NCI-H2029 treated with DMSO at 0.1 percent for 48 hours (cell line): ENCODE measurements at regions not wholly inside any gene's neighbourhood (a gene's known extent, or its start where the extent isn't known, plus 50 kb on each side); places are given as distances from the start of the nearest gene placed in this dataset.

ENCODE experiments used
- DNase-seq: peaks from one replicate; lab custom pipeline; 2025; lab: John Stamatoyannopoulos, UW

DNA sequence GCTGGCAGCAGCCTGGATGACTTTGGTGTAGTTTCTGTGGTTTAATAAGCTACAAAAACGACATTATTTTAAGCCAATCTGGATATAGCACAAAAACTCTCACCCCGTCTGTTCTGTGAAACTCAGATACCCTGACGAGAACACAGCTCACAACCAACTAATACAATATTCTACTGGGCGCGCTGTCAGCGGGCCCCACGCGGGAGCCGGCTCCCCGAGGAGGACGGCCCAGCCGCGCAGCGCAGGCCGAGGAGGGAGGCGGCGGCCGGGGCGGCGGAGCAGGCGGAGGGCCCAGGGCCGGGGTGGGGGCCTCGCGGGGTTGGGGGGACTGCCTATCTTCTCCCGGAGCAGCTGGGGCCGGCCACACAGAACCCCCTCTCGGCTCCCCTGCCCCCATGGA lies 87.2 kb upstream of the POU3F1 start:
- no peak for DNase-seq

DNA sequence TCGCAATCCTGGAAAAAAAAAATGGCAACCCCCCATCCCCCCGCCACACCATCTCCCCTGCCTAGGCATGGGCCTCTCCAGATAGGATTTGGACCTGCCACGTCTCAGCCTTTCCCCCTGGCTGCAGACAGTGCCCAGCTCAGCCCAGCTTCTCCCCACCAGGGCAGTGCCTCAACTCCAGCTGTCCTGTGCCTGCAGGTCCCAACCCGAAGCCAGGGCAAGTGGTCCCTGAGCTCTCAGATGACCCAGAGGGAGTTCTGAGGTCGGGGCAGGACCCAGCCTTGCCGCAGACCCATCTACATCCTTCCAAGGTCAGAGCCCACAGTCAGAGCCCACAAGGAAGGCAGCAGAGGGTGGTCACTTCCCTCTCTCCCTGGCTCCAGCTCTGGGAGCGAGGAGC lies 86.7 kb upstream of the POU3F1 start:
- DNase-seq, result no peak

DNA sequence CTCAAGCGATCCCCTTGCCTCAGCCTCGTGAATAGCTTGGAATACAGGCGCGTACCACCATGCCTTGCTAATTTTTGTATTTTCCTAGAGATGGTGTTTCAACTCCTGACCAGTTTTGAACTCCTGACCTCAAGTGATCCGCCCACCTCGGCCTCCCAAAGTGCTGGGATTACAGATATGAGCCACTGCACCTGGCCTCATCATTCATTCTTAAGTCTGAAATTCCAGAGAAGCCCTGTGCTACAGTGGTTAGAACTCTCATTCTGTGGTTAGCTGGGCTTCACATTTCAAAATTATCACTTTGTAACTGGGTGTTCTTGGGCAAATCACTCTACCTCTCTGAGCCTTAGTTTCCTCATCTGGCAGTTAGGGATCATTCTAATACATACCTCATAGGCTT lies 86.1 kb upstream of the POU3F1 start:
- no peak for DNase-seq

DNA sequence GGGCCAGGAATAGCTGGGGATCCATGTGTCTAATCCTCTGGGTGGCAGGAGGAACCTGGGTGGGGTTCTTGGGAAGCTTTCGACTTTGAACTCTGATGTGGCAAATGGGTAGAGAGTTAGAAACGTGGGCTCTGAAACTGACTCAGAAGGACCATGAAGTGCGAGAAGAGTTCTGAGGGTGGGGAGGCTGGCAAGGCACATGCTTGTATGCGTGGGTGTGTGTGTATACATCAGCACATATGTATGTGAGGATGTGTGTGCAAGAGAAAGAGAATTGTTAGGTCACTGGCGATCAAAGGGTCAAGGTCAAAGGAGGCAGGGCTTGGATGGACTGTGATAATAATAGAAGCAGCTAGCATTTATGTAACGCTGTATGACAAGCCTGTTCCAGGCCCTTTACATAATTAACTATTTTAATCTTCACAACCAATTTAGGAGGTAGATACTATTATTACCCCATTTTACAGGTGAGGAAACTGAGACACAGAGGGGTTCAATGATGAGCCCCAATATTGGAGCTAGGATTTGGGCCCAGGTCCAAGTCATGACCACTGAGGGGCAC lies 84.5 kb upstream of the POU3F1 start:
- no peak for DNase-seq

DNA sequence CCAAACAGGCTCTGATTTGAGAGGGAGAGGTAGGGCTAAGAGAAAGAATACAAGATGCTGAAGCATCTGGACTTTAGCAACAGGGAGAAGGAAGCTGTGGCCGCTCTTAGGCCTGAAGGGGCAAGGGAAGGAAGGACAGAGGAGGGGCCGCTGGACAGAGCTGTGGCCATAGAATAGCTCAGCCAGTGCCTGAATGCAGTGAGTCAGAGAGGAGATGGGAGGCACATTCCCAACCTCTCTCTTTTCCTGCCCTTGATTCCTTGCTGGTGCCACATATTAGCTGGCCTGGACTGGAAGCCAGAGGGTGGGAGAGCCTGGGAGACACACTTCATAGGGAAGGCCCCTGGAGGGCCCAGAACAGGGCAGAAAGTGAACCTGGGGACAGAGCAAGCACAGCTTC lies 83.4 kb upstream of the POU3F1 start:
- no peak for DNase-seq

DNA sequence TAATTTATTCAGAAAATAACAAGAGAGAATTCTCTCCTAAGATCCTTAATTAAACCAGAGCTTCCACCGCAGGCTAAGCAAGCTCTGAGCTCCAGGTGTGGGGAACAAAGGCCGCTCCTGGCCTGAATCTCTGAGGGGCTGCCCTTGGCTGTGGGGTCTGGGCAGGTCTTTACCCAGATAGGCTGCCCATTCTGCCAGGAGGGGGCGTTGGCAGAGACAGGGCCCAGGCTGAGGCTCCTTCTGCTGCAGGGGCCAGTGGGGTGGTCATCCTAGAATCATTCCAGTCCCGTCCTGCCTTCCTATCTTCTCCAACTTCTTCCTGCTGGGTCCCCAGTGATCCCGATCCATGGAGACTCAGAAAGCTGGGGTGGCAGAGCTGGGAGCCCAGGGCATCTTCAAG lies 82.9 kb upstream of the POU3F1 start:
- DNase-seq, result no peak

DNA sequence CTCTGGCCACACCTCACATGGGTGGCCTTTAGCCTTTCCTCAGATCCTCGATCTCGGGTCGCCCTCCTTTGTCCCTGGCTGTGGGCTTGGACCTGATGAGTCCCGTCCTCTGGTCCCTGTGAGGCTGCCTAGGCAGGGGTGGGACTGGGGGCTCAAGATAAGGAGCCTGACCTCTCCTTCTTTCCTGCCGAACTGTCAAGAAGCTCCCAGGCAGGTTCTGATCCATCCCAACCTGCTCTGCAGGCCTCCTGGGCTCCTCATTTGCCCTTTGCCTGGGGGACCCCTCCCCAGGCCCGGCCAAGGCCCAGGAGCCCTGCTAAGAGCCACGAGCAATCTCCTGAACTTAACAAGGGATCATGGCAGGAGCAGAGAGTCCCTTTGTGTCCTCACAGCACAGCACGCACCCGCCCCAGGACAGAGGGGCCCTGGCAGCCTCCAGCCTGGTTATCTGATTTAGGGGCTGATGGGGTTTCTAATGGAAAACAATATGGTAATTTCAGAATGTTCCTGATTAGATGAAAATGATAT lies 82.4 kb upstream of the POU3F1 start:
- DNase-seq, result no peak

DNA sequence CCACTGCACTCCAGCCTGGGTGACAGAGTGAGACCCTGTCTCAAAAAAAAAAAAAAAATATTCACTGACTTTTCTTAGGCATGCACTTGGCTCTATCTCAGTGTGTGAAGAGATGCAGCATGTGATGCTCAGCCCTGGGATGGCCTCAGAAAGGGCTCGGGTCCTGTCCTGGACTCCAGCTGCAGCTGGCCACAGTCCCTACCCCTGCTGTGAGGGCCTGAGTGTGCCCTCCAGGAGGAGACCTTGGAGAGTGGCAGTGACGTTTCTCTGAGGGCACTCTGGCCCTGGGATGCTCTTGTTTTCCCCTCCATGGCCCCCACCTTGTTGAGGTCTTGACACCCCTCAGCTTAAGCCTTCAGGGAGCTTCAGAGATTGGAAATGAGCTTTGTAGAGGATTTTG lies 81.9 kb upstream of the POU3F1 start:
- no peak for DNase-seq

DNA sequence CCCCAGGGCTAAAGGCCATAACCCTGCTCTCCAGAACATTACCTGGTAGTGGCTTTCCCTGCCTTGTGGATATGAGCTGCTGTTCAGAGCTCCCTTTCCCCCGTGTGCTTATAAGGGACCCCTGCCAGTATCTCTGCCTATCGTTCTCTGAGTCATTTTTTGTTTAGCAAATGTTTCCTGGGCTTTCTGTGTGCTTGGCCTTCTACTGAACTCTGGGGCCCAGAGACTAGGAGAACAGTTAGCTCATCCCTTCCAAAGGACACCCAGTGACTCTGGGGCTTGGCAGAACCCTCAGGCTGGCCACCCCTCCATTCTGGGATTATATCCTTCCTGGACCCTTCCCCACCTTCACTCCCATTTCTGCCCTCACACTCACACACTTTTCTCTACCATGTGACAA lies 80.8 kb upstream of the POU3F1 start:
- no peak for DNase-seq

DNA sequence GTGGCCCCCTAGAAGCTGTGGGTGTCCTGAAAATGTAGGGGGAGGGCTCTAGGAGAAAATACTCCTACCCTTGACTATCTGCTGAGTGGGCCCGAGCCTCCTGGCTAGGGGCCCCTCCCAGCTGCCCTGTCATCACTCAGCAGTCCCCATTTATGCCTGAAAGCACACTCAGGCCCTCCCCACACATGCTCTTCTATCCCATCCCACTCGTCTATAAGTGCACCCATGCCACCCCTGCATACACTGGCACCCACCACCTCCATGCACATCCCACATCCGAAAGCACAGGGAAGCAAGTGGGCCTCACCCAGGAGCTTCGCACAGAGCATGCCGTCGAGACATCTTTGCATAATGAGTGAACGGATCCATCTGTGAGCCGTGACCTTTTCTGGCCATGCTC lies 80.4 kb upstream of the POU3F1 start:
- DNase-seq, result no peak

DNA sequence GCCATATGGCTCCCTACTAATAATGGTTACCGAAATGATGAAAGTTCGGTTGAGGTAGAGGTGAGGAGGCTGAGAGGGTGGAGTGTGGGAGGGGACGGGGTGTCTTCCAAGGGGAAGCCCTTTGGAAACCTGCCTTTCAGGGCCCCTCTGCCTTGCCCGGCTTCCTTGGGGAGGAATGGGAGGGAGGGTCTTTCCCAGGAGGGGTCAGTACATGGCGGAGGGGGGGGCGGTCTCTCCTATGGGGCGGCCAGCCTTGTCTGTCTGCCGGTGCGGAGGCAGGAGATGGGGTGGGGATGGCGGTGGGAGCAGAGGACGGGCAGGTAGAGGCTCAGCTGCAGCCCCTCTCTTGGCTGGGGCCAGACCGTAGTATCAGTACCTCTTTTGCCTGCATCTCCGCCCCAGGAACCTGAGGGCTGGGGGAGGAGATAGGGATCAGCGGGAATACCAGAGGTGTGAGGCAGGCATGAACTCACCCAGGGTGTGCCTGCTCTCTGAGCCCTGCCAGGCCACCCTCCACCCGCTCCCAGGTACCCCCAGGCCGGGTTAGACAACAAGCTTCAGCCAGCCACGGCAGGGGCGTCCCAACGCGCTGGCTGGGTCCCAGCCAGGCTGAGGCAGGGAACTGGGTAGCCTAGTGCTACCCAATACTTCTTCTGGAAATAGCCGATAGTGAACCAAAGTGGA lies 79.4 kb upstream of the POU3F1 start:
- no peak for DNase-seq

DNA sequence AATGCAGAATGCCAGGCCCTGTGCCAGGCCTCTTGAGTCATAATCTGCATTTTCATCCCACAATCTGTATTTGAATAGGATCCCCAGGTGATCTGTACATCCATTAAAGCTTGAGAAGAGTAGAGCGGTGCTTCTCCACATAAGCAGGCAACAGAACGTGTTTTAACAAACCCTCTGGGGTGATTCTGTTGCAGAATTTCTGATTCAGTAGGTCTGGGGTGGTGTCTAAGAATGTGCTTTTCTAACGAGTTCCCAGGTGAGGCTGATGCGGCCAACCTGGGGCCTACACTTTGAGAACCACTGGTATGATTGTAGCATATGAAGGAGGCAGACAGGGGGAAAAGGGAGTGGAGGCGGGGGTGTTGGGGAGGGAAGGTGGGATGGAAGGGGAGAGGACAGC lies 78.4 kb upstream of the POU3F1 start:
- DNase-seq, result no peak

DNA sequence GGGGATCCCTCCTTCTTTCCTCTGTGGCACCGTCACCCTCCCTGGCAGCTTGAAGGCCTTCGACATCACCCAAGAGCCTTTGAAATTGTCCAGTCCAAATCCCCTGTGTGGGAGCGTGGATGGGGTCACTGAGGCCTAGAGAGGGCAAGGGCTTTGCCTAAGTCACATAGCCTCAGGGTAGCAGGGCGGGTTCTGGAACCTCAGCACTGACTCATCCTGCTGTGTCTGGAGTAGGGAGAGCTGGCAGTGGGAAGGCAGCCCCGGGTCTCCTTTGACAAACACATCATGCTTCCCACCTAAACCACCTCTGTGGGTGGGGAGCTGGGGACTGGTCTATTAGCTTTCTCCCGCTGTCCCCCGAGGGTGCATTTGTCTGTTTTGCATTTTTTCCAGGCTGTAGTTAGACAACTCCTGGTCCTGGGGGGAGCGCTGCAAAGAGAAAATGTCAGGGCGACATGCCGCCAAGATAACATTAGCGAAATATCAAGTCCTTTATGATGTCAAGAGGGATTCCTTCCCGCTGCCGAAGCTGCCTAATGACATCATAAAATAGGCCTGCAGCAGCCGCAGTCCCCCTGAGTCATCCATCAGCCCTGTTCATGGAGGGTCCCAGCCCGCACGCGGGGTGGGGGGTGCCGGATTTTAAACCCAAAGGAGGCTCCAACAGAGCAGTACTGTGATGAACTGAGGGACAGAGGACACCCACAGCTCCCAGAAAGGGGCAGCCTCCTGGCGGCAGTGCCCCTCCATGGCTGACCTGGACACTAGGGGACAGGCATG lies 77.0 kb upstream of the POU3F1 start:
- DNase-seq, result no peak

DNA sequence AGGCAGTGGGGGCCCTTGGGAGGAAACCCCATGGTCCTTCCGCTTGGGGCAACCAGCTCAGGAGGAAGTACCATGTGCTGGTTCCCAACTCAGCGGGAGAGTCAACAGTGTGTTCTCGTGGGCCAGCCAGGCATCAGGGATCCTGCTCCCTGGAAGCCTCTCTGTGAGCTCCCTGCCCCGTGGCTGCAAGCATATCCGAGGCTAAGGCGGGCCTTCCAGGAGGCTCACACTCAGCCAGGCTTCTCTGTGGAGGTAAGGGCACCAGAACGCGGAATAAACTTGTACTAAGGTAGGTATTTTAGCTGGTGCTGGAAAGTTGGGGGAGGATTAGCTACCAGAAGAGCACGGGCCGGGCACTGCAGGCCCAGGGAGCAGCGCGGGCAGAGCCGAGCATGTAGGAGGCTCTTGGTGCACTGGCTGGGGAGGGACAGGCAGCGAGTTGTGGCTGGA lies 74.7 kb upstream of the POU3F1 start:
- DNase-seq, result no peak

DNA sequence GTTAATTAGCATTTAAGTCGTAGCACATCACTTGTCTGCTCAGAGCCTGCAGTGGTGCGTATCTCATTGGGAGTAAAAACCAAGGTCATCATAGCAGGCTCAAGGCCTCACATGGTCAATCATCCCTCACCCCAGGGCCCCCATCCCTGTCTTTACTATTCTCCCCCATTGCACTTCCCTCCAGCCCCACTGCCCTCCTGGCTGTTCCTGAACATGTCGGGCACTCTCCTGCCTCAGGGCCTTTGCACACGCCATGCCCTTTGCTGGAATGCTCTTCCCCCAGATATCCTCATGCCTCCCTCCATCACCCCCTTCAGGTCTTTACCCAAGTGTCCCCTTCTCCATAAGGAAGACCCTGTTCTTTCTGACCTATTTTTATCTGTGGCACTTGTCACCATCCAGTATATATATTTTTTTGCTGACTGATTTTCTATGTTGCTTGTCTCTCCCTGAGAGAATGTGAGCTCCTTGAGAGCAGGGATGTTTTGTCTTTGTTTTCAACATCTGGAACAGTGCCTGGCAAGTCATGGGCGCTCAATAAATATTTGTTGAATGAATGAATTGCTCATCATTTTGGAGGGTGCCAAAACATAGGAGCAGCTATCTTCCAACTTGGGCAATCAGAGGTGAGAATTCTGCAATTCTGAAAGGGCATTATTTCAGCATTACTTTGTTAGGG lies 74.1 kb upstream of the POU3F1 start:
- no peak for DNase-seq

DNA sequence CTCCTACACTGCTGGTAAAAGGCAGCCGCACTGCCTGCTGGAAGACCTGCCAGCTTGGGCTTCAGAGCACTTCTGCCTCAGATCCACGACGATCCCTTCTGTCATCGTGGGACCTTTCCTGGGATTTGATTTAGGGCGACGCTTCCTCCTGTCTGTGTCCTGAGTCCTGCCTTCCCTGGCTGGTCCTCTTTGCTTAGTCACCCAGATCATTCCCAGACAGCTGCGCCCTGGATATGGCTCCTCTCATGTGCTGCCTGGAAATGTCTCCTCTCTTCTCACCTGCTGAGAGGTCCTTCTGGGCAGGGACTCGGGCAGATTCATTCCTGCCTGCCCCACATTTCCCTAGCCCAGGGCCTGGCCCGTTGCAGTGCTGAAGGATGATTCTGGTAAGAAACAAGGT lies 72.4 kb upstream of the POU3F1 start:
- no peak for DNase-seq

DNA sequence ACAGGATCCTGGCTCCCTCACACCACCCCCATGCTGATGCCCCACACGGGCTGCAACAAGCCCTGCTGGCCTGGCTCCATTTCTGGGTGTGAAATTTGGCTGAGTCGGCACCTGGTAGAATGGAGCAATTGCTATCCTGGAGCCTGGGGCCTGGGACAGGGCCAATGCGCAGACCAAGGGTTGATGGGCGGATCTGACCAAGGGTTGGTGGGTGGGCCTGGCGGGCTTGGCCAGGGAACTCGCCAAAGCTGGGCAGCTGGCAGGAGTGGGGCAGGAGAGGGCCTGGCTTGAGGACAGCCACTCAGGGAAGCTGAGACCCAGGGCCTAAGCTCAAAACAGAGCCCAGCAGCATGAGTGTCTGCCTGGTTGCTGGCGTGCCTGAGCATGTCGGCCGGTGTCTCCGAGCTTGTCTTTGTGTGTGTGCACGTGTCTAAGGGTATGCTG lies 70.9 kb upstream of the POU3F1 start:
- DNase-seq, result no peak

DNA sequence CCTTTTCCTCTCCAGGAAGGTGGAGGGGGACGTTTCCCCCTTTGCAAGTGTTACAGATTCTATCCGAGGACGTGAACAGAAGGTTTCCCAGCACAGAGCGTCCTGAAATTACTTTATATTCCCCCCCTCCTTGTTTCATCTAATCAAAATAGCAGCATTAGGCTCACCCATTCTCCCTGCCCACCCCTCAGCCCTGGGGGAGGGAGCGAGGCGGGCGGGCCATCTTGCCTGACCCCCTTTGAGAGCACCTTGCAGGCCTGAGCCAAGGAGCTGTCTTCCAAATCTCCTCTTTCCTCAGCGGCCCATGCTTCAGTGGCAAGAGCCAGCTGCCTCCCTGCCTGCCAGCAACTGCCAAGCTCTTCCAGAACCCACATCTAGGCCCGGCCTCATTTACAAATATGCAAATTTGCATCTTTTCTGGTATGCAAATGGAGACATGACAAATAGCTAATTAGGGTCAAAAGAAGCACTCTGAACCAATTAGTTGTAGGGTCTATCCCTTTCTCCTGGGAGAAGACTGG lies 69.1 kb upstream of the POU3F1 start:
- no peak for DNase-seq

DNA sequence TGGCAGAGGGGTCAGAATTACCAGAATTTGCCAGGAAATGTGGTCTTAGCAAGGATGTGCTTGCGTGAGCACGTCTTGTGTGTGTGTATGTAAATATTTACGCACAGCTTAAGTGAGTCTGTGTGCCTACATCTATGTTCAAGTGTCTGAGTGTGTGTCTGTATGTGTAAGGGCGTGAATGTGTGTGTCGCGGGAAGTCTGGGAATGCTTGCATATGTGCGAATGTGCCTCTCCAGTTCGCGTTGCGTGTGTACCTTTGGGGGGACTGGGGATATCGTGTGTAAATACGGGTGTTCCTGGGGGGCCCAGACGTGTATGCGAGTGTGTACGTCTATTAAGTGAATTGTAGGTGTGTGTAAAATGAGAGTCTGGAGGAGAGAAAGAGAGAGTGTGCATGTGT lies 68.6 kb upstream of the POU3F1 start:
- no peak for DNase-seq

DNA sequence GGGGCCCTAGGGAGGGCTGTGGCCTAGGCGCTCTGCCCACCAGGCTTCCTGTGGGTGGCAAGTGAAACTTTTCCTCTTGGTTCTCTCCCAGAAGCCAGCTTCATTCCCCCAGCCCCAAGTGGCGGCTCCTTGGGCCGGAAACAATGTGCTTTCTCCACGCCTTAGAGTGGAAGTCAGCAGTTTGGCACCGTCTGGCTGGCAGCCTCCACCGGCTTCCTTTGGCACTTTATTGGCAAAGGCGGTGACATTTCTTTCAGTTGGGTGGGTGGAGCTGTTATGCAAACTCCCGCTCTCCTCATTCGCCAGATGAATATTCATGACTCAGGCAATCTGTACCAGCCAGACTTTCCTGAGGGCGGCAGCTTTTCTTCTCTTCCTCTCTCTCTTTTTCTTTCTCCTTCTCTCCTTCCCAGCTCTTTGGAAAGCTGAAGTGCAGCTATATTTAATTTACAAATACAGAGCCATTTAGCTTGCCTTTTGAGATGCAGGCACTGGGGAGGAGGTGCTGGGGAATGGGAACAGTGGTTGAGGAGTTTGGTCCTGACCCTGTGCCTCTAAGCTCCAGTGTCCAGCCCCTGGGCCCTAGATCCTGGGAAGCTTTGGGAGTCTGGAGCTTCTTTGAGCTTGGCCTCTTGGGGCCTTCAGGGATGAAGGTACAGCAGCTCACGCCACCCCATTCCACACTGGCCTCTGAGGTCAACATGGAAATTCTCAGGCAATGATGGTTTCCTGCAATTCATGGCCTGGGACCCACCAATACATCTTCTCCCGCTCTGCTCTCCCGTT lies 67.8 kb upstream of the POU3F1 start:
- no peak for DNase-seq

DNA sequence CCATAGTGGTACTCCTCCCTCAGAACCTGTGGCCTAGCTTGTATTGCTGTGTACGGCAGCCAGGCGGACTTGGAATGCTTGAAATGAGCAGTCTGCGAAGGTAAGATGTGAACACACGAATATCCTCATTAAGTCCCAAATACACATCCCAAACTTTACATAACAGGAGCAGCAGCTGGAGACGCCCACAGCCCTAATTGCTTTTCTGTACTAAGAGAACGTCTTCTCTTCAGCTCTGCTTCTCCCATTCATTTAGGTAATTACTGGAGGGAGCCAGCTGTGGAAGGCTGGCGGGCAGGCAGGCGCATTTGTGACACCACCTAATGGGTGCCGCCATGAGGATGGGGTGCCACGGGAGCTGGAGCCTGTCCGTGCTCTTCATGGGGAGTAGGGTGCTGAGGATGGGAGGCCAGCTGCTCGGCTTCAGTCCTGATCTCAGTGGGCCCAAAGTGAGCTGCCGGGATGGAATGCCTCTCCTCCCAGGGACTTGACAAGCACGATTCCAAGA lies 66.6 kb upstream of the POU3F1 start:
- no peak for DNase-seq
